ENCODE measurements at regions not wholly inside any gene's neighbourhood (a gene's known extent, or its start where the extent isn't known, plus 50 kb on each side); places are given as distances from the start of the nearest gene placed in this dataset.

DNA sequence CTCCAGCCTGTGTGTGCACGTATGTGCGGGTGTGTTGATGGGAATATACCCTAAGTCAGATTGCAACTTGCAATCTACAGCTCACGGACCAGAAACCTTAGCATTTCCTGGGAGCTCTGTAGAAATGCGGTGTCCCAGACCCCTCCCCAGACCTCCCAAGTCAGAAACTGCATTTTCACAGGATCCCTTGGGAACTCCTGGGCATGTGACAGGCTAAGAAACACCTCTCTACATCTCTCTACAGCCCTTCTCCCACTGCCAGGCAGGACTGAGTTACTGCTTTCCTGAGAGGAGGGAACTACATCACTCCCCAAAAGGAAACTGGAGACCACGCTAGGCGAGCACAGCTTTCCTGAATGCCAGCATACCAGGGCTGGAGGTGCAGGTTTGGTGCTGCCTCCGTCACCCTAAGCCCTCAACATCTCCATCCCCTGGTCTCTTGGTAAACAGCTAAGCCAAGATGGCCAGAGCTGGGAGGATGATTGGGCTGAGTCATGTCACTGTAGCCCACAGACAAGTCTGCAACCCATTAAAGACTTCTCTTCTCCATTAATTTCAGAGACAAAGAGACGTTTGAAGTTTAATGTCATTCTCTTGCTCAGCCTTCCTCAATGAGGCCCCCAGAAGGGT is 194.4 kb downstream of the BMP7 start:
- H3K27me3 ChIP-seq (ENCODE audit: insufficient read depth, low read depth, low read length), result peaks cover 14% of the 10 kb centered on the region
- no peaks in the 10 kb centered on the region for H3K79me2 ChIP-seq (replicated peaks; ENCODE audit: insufficient read depth, low read length)
- H3K9me3 ChIP-seq (ENCODE audit: low read length), result no peaks in the 10 kb centered on the region
- H3K36me3 ChIP-seq (ENCODE audit: insufficient read depth, low read length), result no peaks in the 10 kb centered on the region
- H3K27ac ChIP-seq (ENCODE audit: low read length), result peak overlapping the region; percentile 48
- peak overlapping the region; percentile 54 for H3K4me2 ChIP-seq (ENCODE audit: low read length)
- H3F3A ChIP-seq (ENCODE audit: insufficient read depth, low read length, poor library complexity, severe bottlenecking), result peaks cover 4% of the 10 kb centered on the region
- H2AFZ ChIP-seq (ENCODE audit: low read depth, low read length), result peak overlapping the region; percentile 22
- H3K9ac ChIP-seq (ENCODE audit: low read length), result peak overlapping the region; percentile 50
- H3K4me3 ChIP-seq (ENCODE audit: low read length), result peak overlapping the region; percentile 61
- TF ChIP-seq EZH2 (IDR thresholded peaks at IDR 0.05; ENCODE audit: borderline replicate concordance, insufficient read depth, low read length, poor library complexity, severe bottlenecking) (no peak), RAD21 (conservative IDR thresholded peaks at IDR 0.05) (no peak), POLR2AphosphoS5 (IDR thresholded peaks at IDR 0.05) (no peak), TAF1 (IDR thresholded peaks at IDR 0.05; ENCODE audit: low read depth) (no peak), MXI1 (conservative IDR thresholded peaks at IDR 0.05; ENCODE audit: poor library complexity, severe bottlenecking) (no peak), EP300 (conservative IDR thresholded peaks at IDR 0.05; ENCODE audit: poor library complexity, severe bottlenecking) (no peak), SMC3 (conservative IDR thresholded peaks at IDR 0.05; ENCODE audit: poor library complexity) (no peak)
- TF ChIP-seq, protein P1, sequence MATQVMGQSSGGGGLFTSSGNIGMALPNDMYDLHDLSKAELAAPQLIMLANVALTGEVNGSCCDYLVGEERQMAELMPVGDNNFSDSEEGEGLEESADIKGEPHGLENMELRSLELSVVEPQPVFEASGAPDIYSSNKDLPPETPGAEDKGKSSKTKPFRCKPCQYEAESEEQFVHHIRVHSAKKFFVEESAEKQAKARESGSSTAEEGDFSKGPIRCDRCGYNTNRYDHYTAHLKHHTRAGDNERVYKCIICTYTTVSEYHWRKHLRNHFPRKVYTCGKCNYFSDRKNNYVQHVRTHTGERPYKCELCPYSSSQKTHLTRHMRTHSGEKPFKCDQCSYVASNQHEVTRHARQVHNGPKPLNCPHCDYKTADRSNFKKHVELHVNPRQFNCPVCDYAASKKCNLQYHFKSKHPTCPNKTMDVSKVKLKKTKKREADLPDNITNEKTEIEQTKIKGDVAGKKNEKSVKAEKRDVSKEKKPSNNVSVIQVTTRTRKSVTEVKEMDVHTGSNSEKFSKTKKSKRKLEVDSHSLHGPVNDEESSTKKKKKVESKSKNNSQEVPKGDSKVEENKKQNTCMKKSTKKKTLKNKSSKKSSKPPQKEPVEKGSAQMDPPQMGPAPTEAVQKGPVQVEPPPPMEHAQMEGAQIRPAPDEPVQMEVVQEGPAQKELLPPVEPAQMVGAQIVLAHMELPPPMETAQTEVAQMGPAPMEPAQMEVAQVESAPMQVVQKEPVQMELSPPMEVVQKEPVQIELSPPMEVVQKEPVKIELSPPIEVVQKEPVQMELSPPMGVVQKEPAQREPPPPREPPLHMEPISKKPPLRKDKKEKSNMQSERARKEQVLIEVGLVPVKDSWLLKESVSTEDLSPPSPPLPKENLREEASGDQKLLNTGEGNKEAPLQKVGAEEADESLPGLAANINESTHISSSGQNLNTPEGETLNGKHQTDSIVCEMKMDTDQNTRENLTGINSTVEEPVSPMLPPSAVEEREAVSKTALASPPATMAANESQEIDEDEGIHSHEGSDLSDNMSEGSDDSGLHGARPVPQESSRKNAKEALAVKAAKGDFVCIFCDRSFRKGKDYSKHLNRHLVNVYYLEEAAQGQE (IDR thresholded peaks at IDR 0.05; ENCODE audit: borderline replicate concordance), result no peak
- no peaks in the 10 kb centered on the region for H3K9me2 ChIP-seq (ENCODE audit: insufficient read depth, low read length)
- H4K20me1 ChIP-seq (ENCODE audit: insufficient read depth), result no peaks in the 10 kb centered on the region

DNA sequence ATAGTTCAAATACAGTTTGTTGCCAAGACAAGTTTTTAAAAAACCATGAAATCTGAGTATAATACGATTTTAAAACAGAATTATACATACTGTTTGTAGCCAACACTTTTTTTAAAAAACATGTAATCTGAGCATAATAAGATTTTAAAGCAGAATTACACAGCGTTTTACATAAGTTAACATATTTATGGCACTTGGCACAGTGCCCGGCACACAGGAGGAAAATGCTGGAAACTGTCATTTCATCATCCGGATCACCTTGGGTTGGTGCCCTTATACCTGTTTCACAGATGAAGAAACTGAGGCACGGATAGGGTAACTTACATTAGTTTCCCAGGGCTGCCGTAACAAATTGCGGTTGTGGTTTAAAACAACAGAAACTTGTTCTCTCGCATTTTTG is 193.0 kb downstream of the BMP7 start:
- TF ChIP-seq MXI1 (conservative IDR thresholded peaks at IDR 0.05; ENCODE audit: poor library complexity, severe bottlenecking) (no peak), EP300 (conservative IDR thresholded peaks at IDR 0.05; ENCODE audit: poor library complexity, severe bottlenecking) (no peak), SMC3 (conservative IDR thresholded peaks at IDR 0.05; ENCODE audit: poor library complexity) (no peak), POLR2AphosphoS5 (IDR thresholded peaks at IDR 0.05) (no peak), TAF1 (IDR thresholded peaks at IDR 0.05; ENCODE audit: low read depth) (no peak), EZH2 (IDR thresholded peaks at IDR 0.05; ENCODE audit: borderline replicate concordance, insufficient read depth, low read length, poor library complexity, severe bottlenecking) (no peak), RAD21 (conservative IDR thresholded peaks at IDR 0.05) (no peak)
- TF ChIP-seq, protein P1 (IDR thresholded peaks at IDR 0.05; ENCODE audit: borderline replicate concordance), result no peak
- TF ChIP-seq, protein P2, sequence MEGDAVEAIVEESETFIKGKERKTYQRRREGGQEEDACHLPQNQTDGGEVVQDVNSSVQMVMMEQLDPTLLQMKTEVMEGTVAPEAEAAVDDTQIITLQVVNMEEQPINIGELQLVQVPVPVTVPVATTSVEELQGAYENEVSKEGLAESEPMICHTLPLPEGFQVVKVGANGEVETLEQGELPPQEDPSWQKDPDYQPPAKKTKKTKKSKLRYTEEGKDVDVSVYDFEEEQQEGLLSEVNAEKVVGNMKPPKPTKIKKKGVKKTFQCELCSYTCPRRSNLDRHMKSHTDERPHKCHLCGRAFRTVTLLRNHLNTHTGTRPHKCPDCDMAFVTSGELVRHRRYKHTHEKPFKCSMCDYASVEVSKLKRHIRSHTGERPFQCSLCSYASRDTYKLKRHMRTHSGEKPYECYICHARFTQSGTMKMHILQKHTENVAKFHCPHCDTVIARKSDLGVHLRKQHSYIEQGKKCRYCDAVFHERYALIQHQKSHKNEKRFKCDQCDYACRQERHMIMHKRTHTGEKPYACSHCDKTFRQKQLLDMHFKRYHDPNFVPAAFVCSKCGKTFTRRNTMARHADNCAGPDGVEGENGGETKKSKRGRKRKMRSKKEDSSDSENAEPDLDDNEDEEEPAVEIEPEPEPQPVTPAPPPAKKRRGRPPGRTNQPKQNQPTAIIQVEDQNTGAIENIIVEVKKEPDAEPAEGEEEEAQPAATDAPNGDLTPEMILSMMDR (IDR thresholded peaks at IDR 0.05; ENCODE audit: poor library complexity, severe bottlenecking), result no peak
- no peak overlapping the region for H3K4me3 ChIP-seq (ENCODE audit: low read length)
- no peaks in the 10 kb centered on the region for H3K79me2 ChIP-seq (replicated peaks; ENCODE audit: insufficient read depth, low read length)
- H3F3A ChIP-seq (ENCODE audit: insufficient read depth, low read length, poor library complexity, severe bottlenecking), result peaks cover 4% of the 10 kb centered on the region
- H3K36me3 ChIP-seq (ENCODE audit: insufficient read depth, low read length), result no peaks in the 10 kb centered on the region
- no peak overlapping the region for H3K27ac ChIP-seq (ENCODE audit: low read length)
- H4K20me1 ChIP-seq (ENCODE audit: insufficient read depth), result no peaks in the 10 kb centered on the region
- H3K9me3 ChIP-seq (ENCODE audit: low read length), result peaks cover 3% of the 10 kb centered on the region
- H3K4me2 ChIP-seq (ENCODE audit: low read length), result no peak overlapping the region
- H3K27me3 ChIP-seq (ENCODE audit: insufficient read depth, low read depth, low read length), result peaks cover 14% of the 10 kb centered on the region
- H2AFZ ChIP-seq (ENCODE audit: low read depth, low read length), result no peak overlapping the region
- H3K9ac ChIP-seq (ENCODE audit: low read length), result no peak overlapping the region
- no peaks in the 10 kb centered on the region for H3K9me2 ChIP-seq (ENCODE audit: insufficient read depth, low read length)
